ENCODE measurements at regions not wholly inside any gene's neighbourhood (a gene's known extent, or its start where the extent isn't known, plus 50 kb on each side); places are given as distances from the start of the nearest gene placed in this dataset.

DNA sequence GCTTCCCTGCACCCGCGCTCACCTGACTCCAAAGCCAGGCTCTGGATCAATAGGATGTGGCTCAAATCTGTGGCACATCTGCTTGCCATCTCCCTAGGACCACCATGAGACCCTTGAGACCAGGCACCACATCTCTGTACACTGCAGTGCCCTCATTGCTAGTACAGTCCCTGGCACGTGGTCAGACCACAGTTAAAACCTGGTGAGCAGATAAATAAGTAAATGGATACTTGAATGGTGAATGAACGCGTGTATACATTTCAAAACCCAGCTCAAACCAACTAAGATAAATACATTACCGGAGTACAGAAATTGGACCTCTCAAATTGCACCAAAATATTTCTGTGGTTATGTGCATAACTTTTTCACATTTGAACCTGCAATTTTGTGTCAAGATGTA is 221.2 kb upstream of the IRX4 start:
- intact Hi-C loops (cut with DNase I), result no loop called here
- DNase-seq (ENCODE audit: low spot score), result no peak
- H3K27me3 ChIP-seq (replicated peaks; ENCODE audit: insufficient read depth), result no peaks in the 10 kb centered on the region
- H3K4me1 ChIP-seq (replicated peaks), result no peaks in the 10 kb centered on the region
- WGBS, result 68% methylated on average over 6 of the region's 6 CpGs
- H3K9me3 ChIP-seq, result no peaks in the 10 kb centered on the region
- no peak overlapping the region for H3K4me3 ChIP-seq
- H3K36me3 ChIP-seq, result no peaks in the 10 kb centered on the region
- H3K27ac ChIP-seq, result no peak overlapping the region
- TF ChIP-seq, protein P1, sequence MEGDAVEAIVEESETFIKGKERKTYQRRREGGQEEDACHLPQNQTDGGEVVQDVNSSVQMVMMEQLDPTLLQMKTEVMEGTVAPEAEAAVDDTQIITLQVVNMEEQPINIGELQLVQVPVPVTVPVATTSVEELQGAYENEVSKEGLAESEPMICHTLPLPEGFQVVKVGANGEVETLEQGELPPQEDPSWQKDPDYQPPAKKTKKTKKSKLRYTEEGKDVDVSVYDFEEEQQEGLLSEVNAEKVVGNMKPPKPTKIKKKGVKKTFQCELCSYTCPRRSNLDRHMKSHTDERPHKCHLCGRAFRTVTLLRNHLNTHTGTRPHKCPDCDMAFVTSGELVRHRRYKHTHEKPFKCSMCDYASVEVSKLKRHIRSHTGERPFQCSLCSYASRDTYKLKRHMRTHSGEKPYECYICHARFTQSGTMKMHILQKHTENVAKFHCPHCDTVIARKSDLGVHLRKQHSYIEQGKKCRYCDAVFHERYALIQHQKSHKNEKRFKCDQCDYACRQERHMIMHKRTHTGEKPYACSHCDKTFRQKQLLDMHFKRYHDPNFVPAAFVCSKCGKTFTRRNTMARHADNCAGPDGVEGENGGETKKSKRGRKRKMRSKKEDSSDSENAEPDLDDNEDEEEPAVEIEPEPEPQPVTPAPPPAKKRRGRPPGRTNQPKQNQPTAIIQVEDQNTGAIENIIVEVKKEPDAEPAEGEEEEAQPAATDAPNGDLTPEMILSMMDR (IDR thresholded peaks at IDR 0.05), result no peak
- TF ChIP-seq POLR2A (IDR thresholded peaks at IDR 0.05), result no peak

DNA sequence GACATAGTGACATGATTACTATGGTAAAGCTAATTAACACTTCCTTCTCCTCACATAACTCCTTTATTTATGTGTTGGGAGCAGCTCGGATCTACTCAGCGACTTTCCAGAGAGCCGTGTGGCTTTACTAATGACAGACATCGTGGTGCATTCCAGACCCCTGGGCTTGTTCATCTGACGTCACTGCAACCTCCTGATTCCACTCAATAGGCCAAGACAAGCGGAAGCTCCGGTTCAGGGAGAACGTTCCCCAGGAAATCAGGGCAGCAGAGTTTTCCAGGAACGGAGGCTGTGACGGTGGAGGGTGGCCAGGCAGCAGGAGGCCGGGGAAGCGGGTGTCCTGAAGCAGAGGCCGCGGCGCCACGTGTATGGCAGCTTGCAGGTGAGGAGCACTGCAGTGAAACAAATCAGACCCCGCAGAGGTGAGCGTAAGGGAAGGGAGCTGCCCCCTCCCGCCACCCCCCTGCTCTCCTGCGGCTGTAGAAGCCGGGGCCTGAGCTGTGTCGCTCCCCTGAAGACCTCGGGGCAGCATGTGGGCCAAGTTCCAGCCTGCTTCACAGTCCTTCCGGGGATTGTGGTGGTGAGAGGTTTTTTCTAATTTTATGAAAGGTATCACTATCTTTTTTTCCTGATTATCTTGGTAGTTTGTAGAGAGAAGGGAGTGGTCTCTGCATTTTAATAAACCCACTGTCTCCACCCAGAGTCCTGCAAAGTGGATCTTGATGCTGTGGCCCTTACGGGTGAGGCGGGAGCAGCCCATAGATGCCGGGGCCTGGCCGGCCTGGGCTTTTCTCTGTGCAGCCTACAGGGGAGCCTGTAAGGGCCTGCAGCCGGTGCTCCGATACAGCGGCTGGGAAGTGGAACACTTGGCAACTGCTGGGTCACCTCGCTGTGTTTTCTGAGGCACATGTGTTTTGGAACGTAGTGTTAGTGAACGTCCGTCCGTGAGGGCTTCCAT is 220.4 kb upstream of the IRX4 start:
- Histone ChIP-seq H3K27ac (no peak overlapping the region), H3K27me3 (replicated peaks; ENCODE audit: insufficient read depth) (no peaks in the 10 kb centered on the region), H3K36me3 (no peaks in the 10 kb centered on the region), H3K9me3 (no peaks in the 10 kb centered on the region), H3K4me1 (replicated peaks) (no peaks in the 10 kb centered on the region), H3K4me3 (no peak overlapping the region)
- DNase-seq (ENCODE audit: low spot score), result no peak
- TF ChIP-seq, protein P1 (IDR thresholded peaks at IDR 0.05), result no peak
- TF ChIP-seq POLR2A (IDR thresholded peaks at IDR 0.05) (no peak), POLR2AphosphoS5 (IDR thresholded peaks at IDR 0.05) (no peak)
- intact Hi-C loops (cut with DNase I), result no loop called here
- whole genome bisulfite sequencing, result 89% methylated on average over 36 of the region's 36 CpGs

DNA sequence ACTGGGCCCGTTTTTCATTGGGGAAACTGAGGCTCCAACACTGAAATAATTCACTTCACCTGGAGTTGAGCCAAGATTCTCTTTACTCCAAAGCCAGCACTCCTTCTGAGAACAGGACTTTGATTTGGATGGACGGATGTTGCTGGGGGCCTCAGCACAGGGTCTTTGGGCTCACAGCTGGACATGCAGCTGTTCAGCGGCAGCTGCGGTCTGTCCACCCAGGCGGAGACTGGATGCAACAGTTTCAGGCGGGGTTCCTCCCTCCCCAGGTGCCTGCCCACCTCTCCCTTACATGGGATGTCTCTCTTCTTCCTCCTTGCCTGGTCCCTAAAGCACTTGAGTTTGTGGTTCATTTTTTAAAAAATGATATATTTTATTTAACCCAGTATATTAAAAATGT is 219.0 kb upstream of the IRX4 start:
- intact Hi-C loops (cut with DNase I), result no loop called here
- H3K4me1 ChIP-seq (replicated peaks), result no peaks in the 10 kb centered on the region
- H3K27me3 ChIP-seq (replicated peaks; ENCODE audit: insufficient read depth), result no peaks in the 10 kb centered on the region
- TF ChIP-seq POLR2AphosphoS5 (IDR thresholded peaks at IDR 0.05) (no peak), POLR2A (IDR thresholded peaks at IDR 0.05) (no peak)
- TF ChIP-seq, protein P1 (IDR thresholded peaks at IDR 0.05), result no peak
- H3K9me3 ChIP-seq, result no peaks in the 10 kb centered on the region
- no peak overlapping the region for H3K27ac ChIP-seq
- DNase-seq (ENCODE audit: low spot score), result no peak
- H3K4me3 ChIP-seq, result no peak overlapping the region
- no peaks in the 10 kb centered on the region for H3K36me3 ChIP-seq
- 86% methylated on average over 6 of the region's 6 CpGs for WGBS

DNA sequence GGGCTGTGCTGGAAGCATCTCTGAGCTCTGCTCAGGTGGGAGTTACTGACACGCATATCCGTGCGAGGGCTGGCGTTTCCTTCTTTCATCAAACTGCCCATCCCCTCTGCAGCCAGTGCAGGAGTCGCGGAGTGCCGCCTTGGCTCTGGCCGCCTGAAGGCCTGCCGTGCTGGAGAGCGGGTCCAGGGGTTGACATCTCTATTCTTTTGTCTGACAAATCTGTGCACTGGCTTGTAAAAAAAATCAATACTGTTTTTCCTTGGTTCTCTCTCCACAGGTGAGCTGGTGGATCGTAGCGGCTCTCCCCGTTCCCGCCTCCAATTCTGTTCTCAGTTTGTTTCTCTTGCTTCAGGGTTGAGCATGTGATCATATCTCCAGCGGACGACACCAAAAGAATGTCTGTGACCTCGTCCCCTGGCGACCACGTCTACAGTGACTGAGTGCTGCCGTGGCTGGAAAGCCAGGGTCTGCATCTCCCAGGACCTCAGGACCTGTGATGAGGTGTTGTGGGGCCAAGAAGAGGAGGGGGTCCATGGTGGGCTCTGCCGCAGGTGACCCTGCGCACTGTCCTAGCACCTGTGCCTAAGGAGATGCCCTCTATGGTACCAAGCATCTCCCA is 214.3 kb upstream of the IRX4 start:
- no peaks in the 10 kb centered on the region for H3K27me3 ChIP-seq (replicated peaks; ENCODE audit: insufficient read depth)
- H3K4me1 ChIP-seq (replicated peaks), result no peaks in the 10 kb centered on the region
- WGBS, result 65% methylated on average over 22 of the region's 22 CpGs

More for the DNA sequence above, 214.3 kb upstream of the IRX4 start:
- intact Hi-C loops (cut with DNase I), result no loop called here
- Histone ChIP-seq H3K9me3 (no peaks in the 10 kb centered on the region), H3K36me3 (no peaks in the 10 kb centered on the region), H3K4me3 (no peak overlapping the region), H3K27ac (no peak overlapping the region)
- no peak for DNase-seq (ENCODE audit: low spot score)
- TF ChIP-seq, protein P1 (IDR thresholded peaks at IDR 0.05), result no peak
- TF ChIP-seq POLR2A (IDR thresholded peaks at IDR 0.05) (no peak), POLR2AphosphoS5 (IDR thresholded peaks at IDR 0.05) (no peak)
